GM18868 (cell line): ENCODE measurements at regions not wholly inside any gene's neighbourhood (a gene's known extent, or its start where the extent isn't known, plus 50 kb on each side); places are given as distances from the start of the nearest gene placed in this dataset.
A peak's percentile ranks its signal among the peaks of the same experiment; 100 is the strongest.
"Not testable (repeated sequence)": the region's sequence is repeated elsewhere in the genome, so short reads cannot be mapped to it uniquely, and the experiment has no call there.

Experiments
- ATAC-seq: cut with Tn5 transposase; IDR thresholded peaks from one replicate; pipeline ENCODE4 v1.9.1; 2021; ENCODE audit warnings: mild to moderate bottlenecking, moderate library complexity; ENCODE audit not compliant: unreplicated experiment

GRCh38 chr5:6241056-6241455, 137.3 kb downstream of the MED10 start:
- not testable (repeated sequence) for ATAC-seq

GRCh38 chr5:6236858-6237481, 141.4 kb downstream of the MED10 start:
- peak; percentile 96 for ATAC-seq

GRCh38 chr5:6236170-6236793, 142.1 kb downstream of the MED10 start:
- ATAC-seq, result no peak

GRCh38 chr5:6235726-6236125, 142.6 kb downstream of the MED10 start:
- ATAC-seq, result no peak

- no peak for ATAC-seq
Measured at GRCh38 chr5:6228257-6229250, 149.8 kb downstream of the MED10 start.

- no peak for ATAC-seq
Measured at GRCh38 chr5:6225121-6225607, 153.2 kb downstream of the MED10 start.

- ATAC-seq, result no peak
Measured at GRCh38 chr5:6224406-6224805, 153.9 kb downstream of the MED10 start.

- ATAC-seq, result no peak
Measured at GRCh38 chr5:6222899-6223298, 155.4 kb downstream of the MED10 start.

GRCh38 chr5:6222121-6222520, 156.2 kb downstream of the MED10 start:
- ATAC-seq, result no peak

- no peak for ATAC-seq
Measured at GRCh38 chr5:6221141-6221626, 157.2 kb downstream of the MED10 start.

- ATAC-seq, result no peak
Measured at GRCh38 chr5:6220346-6221088, 157.8 kb downstream of the MED10 start.

GRCh38 chr5:6218517-6218916, 159.8 kb downstream of the MED10 start:
- no peak for ATAC-seq

- no peak for ATAC-seq
Measured at GRCh38 chr5:6218116-6218515, 160.2 kb downstream of the MED10 start.

GRCh38 chr5:6216471-6217075, 161.8 kb downstream of the MED10 start:
- ATAC-seq, result no peak

- no peak for ATAC-seq
Measured at GRCh38 chr5:6215891-6216290, 162.5 kb downstream of the MED10 start.

GRCh38 chr5:6212244-6212643, 166.1 kb downstream of the MED10 start:
- no peak for ATAC-seq

- no peak for ATAC-seq
Measured at GRCh38 chr5:6206501-6206900, 171.8 kb downstream of the MED10 start.

- peak; percentile 81 for ATAC-seq
Measured at GRCh38 chr5:6202968-6203365, 175.4 kb downstream of the MED10 start.

- ATAC-seq, result peak; percentile 56
Measured at GRCh38 chr5:6202149-6202967, 176.0 kb downstream of the MED10 start.
